Stomach smooth muscle (tissue), 2 donors: ENCODE measurements at regions not wholly inside any gene's neighbourhood (a gene's known extent, or its start where the extent isn't known, plus 50 kb on each side); places are given as distances from the start of the nearest gene placed in this dataset.
"Not testable (repeated sequence)": the region's sequence is repeated elsewhere in the genome, so short reads cannot be mapped to it uniquely, and the experiment has no call there.

Experiments used
- H3K27ac ChIP-seq: one replicate; pipeline ENCODE4 v1.7.0; 2013; ENCODE audit warnings: mild to moderate bottlenecking, low read length, inconsistent platforms
- H3K27me3 ChIP-seq, 2 donors: one replicate each; pipeline ENCODE4 v1.7.0; 2013; ENCODE audit warnings: low read length in 2 of 2; ENCODE audit not compliant: insufficient read depth in 2 of 2, control insufficient read depth in 1 of 2
- H3K36me3 ChIP-seq, 2 donors: one replicate each; pipeline ENCODE4 v1.7.0; 2013; ENCODE audit warnings: low read length in 2 of 2; ENCODE audit not compliant: control insufficient read depth in 2 of 2, insufficient read depth in 2 of 2
- H3K4me1 ChIP-seq: one replicate; pipeline ENCODE4 v1.7.0; 2013; ENCODE audit warnings: low read length; ENCODE audit not compliant: control insufficient read depth, insufficient read depth
- H3K4me3 ChIP-seq, 2 donors: one replicate each; pipeline ENCODE4 v1.7.0; 2013; ENCODE audit warnings: low read length in 2 of 2
- H3K9ac ChIP-seq, 2 donors: one replicate each; pipeline ENCODE4 v1.7.0; 2013; ENCODE audit warnings: low read length in 2 of 2, mild to moderate bottlenecking in 1 of 2
- H3K9me3 ChIP-seq, 2 donors: one replicate each; pipeline ENCODE4 v1.7.0; 2013; ENCODE audit warnings: low read length in 2 of 2; ENCODE audit not compliant: control insufficient read depth in 2 of 2
- donor health status: healthy.
- donor health status: Pancreatic carcinoma.

DNA sequence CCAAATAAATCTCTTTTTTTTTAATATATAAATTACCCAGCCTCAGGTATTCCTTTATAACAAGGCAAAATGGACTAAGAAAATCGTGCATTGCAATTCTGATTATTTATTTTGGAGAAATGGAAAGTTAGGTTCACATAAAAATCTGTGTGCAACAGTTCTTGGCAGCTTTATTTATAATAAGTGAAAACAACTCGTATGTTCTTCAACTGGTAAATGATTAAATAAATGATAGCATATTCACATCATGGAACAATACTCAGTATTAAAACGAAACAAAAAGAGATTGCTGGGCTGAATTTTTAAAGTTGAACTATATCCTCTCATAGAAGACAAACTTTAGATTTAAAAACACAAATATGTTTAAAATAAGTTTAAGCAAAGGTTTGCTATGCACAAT lies 176.3 kb upstream of the ZNF385D start:
- no peak overlapping the region for H3K9ac ChIP-seq
- peaks cover 0 to 2% of the 10 kb centered on the region in 2 donors for H3K9me3 ChIP-seq
- no peak overlapping the region for H3K4me3 ChIP-seq
- no peak overlapping the region for H3K27ac ChIP-seq
- H3K4me1 ChIP-seq = no peaks in the 10 kb centered on the region
- no peaks in the 10 kb centered on the region for H3K36me3 ChIP-seq
- H3K27me3 ChIP-seq = no peaks in the 10 kb centered on the region

DNA sequence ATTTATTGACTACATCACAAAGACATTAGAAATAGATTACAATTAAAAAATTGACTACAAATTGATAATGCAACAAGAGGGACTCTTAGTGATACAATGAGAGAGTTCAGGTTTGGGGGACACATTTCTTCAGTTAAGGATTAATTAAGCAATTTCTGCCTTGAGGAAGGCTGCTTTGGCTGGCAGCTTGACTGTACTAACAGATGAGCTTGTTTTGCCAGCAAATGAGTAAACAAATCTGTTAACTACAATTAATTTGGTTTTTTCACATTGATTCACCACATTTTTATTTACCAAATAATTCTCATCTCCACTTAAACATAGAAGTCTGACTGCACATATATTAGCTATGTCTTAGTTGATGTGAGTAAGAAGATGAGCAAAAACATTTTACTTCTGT lies 183.6 kb upstream of the ZNF385D start:
- no peak overlapping the region for H3K4me3 ChIP-seq
- no peaks in the 10 kb centered on the region for H3K27me3 ChIP-seq
- no peaks in the 10 kb centered on the region for H3K9me3 ChIP-seq
- no peak overlapping the region for H3K9ac ChIP-seq
- no peak overlapping the region for H3K27ac ChIP-seq
- no peaks in the 10 kb centered on the region for H3K4me1 ChIP-seq
- no peaks in the 10 kb centered on the region for H3K36me3 ChIP-seq

DNA sequence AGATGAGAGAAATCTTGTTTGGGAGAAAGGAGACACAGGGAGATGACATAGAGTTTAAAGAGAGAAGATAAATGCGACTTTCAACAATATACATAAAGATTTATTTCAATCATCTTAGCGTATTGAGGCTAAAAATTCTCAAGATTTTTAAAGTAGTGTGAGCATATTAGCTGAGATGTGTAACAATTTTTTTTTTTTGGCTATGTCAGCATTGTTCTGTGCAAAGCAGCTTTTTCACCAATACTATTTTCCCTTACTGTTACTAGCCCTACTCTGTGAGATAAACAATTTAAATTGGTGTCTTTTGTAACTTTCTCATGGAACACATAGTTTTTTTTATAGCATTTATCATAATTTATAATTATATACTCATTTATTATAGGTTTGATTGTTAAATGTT lies 185.2 kb upstream of the ZNF385D start:
- Histone ChIP-seq H3K36me3 (no peaks in the 10 kb centered on the region), H3K9ac (no peak overlapping the region), H3K4me1 (no peaks in the 10 kb centered on the region), H3K27me3 (no peaks in the 10 kb centered on the region), H3K27ac (no peak overlapping the region), H3K9me3 (no peaks in the 10 kb centered on the region), H3K4me3 (no peak overlapping the region)

DNA sequence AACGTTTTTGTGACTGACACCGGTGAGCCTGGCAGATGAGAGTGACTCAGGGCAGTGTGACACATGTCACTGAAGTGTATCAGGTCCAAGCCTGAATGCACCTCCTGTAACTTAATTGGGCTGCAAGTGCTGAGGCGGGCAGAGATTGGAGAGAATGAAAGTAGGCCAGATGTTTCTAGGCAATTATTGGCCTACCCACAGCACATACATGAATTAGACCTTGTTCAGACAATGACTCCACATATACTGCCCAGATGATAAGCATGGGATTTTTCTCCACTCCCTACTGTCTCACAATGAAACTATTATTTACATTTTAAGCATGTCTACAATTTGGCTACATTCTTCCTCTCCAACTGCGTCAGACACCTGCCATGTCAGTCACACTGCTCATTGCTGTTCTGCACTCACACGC lies 187.3 kb upstream of the ZNF385D start:
- no peaks in the 10 kb centered on the region for H3K27me3 ChIP-seq
- no peak overlapping the region for H3K4me3 ChIP-seq
- no peaks in the 10 kb centered on the region for H3K36me3 ChIP-seq
- H3K4me1 ChIP-seq = no peaks in the 10 kb centered on the region
- no peak overlapping the region for H3K9ac ChIP-seq
- no peaks in the 10 kb centered on the region for H3K9me3 ChIP-seq
- H3K27ac ChIP-seq = no peak overlapping the region

DNA sequence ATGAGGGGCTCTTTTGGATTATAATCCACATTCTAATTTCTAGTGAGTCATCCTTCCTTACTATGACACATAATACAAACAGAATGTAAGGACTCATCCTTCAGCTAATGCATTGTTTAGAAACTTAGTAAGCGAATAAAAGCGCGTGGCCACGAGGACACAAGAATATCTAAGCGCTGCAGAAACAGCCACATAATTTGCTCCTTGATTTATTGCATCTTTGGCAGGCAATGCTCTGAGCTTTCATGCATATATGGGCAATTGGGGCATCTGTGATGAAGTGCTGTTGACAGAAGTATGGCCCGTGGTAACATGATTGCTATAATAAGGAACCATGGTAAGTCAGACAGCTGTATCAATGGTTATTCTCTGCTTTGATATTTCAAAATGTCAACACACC lies 191.3 kb upstream of the ZNF385D start:
- Histone ChIP-seq H3K4me1 (no peaks in the 10 kb centered on the region), H3K27me3 (no peaks in the 10 kb centered on the region), H3K9ac (no peak overlapping the region), H3K9me3 (no peaks in the 10 kb centered on the region), H3K36me3 (no peaks in the 10 kb centered on the region), H3K4me3 (no peak overlapping the region), H3K27ac (peak overlapping the region; percentile 1)

DNA sequence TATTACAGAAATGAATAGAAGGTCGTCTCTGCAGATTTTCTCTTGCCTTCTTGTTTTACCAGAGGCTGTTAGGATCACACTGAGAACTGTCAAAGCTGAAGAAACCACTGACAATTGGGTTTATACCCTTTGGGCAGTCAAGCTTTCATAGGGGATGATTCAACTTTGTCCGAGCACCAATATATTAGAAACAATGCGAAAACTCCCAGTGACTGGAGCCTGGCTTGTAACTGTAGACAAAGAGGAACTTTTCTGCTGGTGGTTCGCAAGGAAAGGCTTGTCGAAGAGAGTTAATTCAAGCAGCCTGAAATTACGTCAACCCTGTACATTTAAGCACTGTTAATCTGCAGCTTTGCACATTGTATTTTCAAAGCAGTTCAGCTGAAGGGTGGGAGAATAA lies 193.2 kb upstream of the ZNF385D start:
- H3K27ac ChIP-seq = no peak overlapping the region
- H3K9ac ChIP-seq = no peak overlapping the region
- no peaks in the 10 kb centered on the region for H3K27me3 ChIP-seq
- H3K4me3 ChIP-seq = peak overlapping the region in 1 of 2 donors; percentile 40
- no peaks in the 10 kb centered on the region for H3K4me1 ChIP-seq
- no peaks in the 10 kb centered on the region for H3K36me3 ChIP-seq
- no peaks in the 10 kb centered on the region for H3K9me3 ChIP-seq

DNA sequence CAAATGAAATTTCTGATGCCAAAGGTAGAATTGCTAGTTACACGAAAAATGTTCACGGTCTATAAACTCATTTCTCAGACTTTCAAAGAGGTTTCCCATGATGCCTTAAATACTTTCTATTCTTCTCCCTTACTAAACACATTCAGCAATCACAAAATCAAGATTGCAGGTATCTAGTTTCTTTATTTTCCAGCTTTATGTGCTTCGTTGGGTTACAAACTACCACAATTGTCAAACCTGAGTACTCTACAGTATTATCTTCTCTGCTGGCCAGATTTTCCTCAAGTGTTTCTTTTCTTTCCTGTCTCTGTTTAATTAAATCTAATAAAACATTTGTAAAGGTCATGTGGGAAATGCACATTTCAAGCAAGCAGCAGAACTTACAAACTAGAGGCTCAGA lies 201.8 kb upstream of the ZNF385D start:
- Histone ChIP-seq H3K9ac (no peak overlapping the region), H3K4me3 (no peak overlapping the region), H3K36me3 (no peaks in the 10 kb centered on the region), H3K9me3 (peaks cover 0 to 3% of the 10 kb centered on the region in 2 donors), H3K27ac (no peak overlapping the region), H3K4me1 (no peaks in the 10 kb centered on the region), H3K27me3 (no peaks in the 10 kb centered on the region)

DNA sequence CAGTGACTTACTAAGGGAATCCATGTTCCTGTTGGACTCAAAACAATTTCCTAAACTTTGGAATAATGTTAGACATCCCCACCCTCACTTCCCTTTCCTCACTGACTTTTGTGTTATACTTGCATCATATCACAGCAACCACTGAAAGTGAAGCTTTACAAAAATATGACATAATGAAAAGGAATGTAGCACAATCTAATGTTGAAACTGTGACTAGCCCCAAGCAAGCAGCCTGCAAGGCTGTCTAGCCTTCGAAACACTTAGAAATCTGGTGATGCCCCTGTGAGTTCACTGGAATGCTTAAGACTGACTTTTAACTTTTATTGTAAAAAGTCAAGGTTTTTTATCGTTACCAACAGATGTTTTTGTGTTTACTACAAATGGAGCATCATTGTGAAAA lies 203.7 kb upstream of the ZNF385D start:
- Histone ChIP-seq H3K27ac (no peak overlapping the region), H3K4me3 (no peak overlapping the region), H3K9me3 (peaks cover 0 to under 1% of the 10 kb centered on the region in 2 donors), H3K4me1 (no peaks in the 10 kb centered on the region), H3K9ac (no peak overlapping the region), H3K36me3 (no peaks in the 10 kb centered on the region), H3K27me3 (no peaks in the 10 kb centered on the region)

DNA sequence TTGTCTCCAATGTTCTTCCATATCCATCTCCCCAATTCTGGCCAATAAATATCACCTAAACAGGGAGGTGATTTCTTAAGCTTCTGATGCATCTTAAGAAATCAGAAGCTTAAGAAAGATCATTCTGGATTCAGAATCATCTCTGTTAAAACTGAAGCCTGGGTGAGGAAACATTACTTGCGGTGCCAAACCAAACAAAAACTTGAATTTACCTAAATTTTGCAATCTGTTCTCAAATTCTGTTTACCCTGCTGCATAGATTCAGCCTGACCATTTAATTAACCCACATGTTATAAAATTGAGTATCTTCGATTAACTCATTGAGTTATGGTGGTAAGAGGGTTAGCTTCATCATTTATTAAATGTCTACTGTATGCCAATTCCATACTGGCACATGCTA lies 204.4 kb upstream of the ZNF385D start:
- H3K4me3 ChIP-seq = no peak overlapping the region
- no peak overlapping the region for H3K9ac ChIP-seq
- H3K36me3 ChIP-seq = no peaks in the 10 kb centered on the region
- no peak overlapping the region for H3K27ac ChIP-seq
- H3K27me3 ChIP-seq = no peaks in the 10 kb centered on the region
- no peaks in the 10 kb centered on the region for H3K4me1 ChIP-seq
- H3K9me3 ChIP-seq = no peaks in the 10 kb centered on the region

DNA sequence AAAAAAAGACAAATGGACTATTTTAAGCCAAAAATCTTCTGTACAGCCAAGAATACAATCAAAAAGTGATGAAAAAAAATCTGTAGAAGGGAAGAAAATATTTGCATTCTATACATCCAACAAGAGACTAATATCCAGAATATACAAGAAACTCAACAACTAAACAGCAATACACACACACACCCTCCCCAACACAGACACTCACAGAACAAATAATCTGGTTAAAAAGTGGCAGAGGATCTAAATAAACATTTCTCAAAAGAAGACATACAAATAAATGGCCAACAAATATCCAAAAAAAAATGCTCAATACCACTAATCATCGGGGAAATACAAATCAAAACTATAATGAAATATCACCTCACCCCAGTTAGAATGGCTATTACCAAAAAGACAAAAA lies 209.0 kb upstream of the ZNF385D start:
- no peaks in the 10 kb centered on the region for H3K36me3 ChIP-seq

DNA sequence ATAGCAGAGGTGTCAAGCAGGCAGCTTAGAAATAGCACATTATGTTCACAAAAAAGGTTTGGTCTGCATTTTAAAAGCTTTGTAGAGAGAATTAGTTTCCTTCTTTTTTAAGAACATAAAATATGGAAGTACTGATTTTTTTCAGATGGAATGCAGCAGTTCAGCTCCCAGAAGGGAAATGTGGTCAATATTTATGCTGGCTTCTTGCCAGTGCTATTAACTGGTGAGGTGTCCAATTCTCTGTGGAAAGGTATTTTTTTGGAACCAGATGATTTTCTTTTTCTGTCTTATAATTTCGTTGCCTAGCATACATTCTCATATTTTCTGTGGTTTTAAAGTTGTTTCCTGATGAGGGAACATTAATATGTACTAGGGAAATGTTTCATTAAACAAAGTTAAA lies 211.4 kb upstream of the ZNF385D start:
- H3K4me1 ChIP-seq = no peaks in the 10 kb centered on the region
- no peaks in the 10 kb centered on the region for H3K9me3 ChIP-seq
- H3K9ac ChIP-seq = no peak overlapping the region
- no peaks in the 10 kb centered on the region for H3K36me3 ChIP-seq
- no peak overlapping the region for H3K27ac ChIP-seq
- H3K4me3 ChIP-seq = no peak overlapping the region
- H3K27me3 ChIP-seq = no peaks in the 10 kb centered on the region

More for the DNA sequence above, 209.0 kb upstream of the ZNF385D start:
- Histone ChIP-seq H3K9me3 (no peaks in the 10 kb centered on the region), H3K27ac (no peak overlapping the region), H3K27me3 (no peaks in the 10 kb centered on the region), H3K9ac (no peak overlapping the region), H3K4me1 (no peaks in the 10 kb centered on the region), H3K4me3 (no peak overlapping the region)

DNA sequence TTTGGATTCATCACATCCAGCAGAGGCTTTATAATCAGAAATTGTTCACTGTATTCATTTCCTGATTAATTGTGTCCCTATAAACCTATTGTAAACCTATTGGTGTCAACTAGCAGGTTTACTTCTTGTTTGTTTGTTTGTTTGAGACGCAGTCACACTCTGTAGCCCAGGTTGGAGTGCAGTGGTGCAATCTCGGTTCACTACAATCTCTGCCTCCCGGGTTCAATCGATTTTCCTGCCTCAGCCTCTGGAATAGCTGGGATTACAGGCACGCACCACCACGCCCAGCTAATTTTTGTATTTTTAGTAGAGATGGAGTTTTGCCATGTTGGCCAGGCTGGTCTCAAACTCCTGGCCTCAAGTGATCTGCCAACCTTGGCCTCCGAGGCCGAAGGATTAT lies 215.4 kb upstream of the ZNF385D start:
- H3K9ac ChIP-seq, H3K36me3 ChIP-seq, H3K4me3 ChIP-seq, H3K9me3 ChIP-seq, H3K27ac ChIP-seq, H3K4me1 ChIP-seq, H3K27me3 ChIP-seq: not testable (repeated sequence)
